ENCODE measurements at regions not wholly inside any gene's neighbourhood (a gene's known extent, or its start where the extent isn't known, plus 50 kb on each side); places are given as distances from the start of the nearest gene placed in this dataset.

DNA sequence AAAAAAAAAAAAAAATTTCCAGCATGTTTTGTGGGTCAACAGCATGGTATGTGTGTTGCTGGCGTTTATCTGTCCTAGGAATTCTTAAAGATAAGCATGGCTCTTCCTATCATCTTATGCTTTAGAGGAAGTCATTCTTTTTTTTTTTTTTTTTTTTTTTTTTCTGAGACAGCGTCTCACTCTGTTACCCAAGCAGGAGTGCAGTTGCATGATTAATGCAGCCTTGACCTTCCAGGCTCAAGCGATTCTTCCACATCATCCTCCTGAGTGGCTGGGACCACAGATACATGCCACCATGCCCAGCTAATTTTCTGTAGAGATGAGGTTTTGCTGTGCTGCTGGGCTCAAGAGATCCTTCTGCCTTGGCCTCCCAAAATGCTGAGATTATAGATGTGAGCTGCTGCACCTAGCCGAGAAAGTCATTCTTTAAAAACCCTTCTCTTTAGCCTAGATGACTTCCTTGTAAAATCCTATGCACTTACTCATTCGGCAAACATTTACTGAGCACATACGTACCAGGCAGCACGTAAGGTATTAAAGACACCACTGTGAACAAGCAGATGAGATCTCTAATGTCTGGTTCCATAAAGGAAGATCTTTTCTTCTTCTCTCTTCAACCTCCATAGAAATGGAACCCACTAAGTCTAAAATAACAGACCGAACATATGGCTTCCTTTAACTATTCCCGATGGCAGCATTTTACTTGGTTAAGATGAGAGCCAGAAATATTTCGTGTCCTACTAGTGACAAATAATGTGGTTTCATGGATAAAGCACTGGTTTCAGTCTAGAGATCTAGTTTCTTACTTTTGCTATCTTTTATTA lies 122.4 kb downstream of the RIN2 start (continued):
- TF ChIP-seq, protein P1, sequence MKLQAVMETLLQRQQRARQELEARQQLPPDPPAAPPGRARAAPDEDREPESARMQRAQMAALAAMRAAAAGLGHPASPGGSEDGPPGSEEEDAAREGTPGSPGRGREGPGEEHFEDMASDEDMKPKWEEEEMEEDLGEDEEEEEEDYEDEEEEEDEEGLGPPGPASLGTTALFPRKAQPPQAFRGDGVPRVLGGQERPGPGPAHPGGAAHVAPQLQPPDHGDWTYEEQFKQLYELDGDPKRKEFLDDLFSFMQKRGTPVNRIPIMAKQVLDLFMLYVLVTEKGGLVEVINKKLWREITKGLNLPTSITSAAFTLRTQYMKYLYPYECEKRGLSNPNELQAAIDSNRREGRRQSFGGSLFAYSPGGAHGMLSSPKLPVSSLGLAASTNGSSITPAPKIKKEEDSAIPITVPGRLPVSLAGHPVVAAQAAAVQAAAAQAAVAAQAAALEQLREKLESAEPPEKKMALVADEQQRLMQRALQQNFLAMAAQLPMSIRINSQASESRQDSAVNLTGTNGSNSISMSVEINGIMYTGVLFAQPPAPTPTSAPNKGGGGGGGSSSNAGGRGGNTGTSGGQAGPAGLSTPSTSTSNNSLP (IDR thresholded peaks at IDR 0.05; ENCODE audit: low read depth, low read length) = peak; percentile 70; the same call in 1 of the 2 replicates
- TF ChIP-seq, protein P2, sequence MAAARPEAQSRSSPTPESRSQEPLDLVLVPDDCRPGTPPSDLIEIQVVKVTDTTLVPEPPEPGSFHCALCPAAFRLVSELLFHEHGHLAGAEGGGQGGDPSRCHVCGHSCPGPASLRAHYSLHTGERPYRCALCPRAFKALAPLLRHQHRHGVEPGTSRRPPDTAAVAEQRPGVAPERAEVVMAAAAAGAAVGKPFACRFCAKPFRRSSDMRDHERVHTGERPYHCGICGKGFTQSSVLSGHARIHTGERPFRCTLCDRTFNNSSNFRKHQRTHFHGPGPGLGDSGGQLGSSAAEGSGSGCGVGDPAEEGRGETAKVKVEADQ (CRISPR knock-in tag; IDR thresholded peaks at IDR 0.05; ENCODE audit: borderline replicate concordance) = peak; percentile 76
- TF ChIP-seq, protein P3, sequence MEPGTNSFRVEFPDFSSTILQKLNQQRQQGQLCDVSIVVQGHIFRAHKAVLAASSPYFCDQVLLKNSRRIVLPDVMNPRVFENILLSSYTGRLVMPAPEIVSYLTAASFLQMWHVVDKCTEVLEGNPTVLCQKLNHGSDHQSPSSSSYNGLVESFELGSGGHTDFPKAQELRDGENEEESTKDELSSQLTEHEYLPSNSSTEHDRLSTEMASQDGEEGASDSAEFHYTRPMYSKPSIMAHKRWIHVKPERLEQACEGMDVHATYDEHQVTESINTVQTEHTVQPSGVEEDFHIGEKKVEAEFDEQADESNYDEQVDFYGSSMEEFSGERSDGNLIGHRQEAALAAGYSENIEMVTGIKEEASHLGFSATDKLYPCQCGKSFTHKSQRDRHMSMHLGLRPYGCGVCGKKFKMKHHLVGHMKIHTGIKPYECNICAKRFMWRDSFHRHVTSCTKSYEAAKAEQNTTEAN (CRISPR knock-in tag; conservative IDR thresholded peaks at IDR 0.05) = no peak
- TF ChIP-seq ZMYM3 (CRISPR knock-in tag; IDR thresholded peaks at IDR 0.05) (no peak), BRD4 (CRISPR knock-in tag; IDR thresholded peaks at IDR 0.05) (no peak), MED1 (CRISPR knock-in tag; IDR thresholded peaks at IDR 0.05) (peak; percentile 44; the same call in 1 of the 2 replicates), ZFP1 (CRISPR knock-in tag; IDR thresholded peaks at IDR 0.05) (no peak), ZNF839 (CRISPR knock-in tag; IDR thresholded peaks at IDR 0.05; ENCODE audit: borderline replicate concordance) (no peak), ZSCAN9 (CRISPR knock-in tag; IDR thresholded peaks at IDR 0.05; ENCODE audit: borderline replicate concordance) (peak; percentile 19; the same call in 1 of the 2 replicates), IKZF4 (CRISPR knock-in tag; IDR thresholded peaks at IDR 0.05; ENCODE audit: borderline replicate concordance, low read depth, not compliant biosample characterization) (no peak), PAF1 (CRISPR knock-in tag; IDR thresholded peaks at IDR 0.05) (no peak), ELF3 (CRISPR knock-in tag; IDR thresholded peaks at IDR 0.05) (peak; percentile 98), ZNF724P (CRISPR knock-in tag; IDR thresholded peaks at IDR 0.05; ENCODE audit: borderline replicate concordance) (no peak), TGIF2 (CRISPR knock-in tag; IDR thresholded peaks at IDR 0.05) (no peak), TSC22D2 (CRISPR knock-in tag; IDR thresholded peaks at IDR 0.05; ENCODE audit: borderline replicate concordance) (no peak), CHD4 (IDR thresholded peaks at IDR 0.05; ENCODE audit: borderline replicate concordance, low read length) (no peak)
- TF ChIP-seq, protein P4, sequence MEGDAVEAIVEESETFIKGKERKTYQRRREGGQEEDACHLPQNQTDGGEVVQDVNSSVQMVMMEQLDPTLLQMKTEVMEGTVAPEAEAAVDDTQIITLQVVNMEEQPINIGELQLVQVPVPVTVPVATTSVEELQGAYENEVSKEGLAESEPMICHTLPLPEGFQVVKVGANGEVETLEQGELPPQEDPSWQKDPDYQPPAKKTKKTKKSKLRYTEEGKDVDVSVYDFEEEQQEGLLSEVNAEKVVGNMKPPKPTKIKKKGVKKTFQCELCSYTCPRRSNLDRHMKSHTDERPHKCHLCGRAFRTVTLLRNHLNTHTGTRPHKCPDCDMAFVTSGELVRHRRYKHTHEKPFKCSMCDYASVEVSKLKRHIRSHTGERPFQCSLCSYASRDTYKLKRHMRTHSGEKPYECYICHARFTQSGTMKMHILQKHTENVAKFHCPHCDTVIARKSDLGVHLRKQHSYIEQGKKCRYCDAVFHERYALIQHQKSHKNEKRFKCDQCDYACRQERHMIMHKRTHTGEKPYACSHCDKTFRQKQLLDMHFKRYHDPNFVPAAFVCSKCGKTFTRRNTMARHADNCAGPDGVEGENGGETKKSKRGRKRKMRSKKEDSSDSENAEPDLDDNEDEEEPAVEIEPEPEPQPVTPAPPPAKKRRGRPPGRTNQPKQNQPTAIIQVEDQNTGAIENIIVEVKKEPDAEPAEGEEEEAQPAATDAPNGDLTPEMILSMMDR (CRISPR knock-in tag; IDR thresholded peaks at IDR 0.05) = no peak
- TF ChIP-seq, protein P5, sequence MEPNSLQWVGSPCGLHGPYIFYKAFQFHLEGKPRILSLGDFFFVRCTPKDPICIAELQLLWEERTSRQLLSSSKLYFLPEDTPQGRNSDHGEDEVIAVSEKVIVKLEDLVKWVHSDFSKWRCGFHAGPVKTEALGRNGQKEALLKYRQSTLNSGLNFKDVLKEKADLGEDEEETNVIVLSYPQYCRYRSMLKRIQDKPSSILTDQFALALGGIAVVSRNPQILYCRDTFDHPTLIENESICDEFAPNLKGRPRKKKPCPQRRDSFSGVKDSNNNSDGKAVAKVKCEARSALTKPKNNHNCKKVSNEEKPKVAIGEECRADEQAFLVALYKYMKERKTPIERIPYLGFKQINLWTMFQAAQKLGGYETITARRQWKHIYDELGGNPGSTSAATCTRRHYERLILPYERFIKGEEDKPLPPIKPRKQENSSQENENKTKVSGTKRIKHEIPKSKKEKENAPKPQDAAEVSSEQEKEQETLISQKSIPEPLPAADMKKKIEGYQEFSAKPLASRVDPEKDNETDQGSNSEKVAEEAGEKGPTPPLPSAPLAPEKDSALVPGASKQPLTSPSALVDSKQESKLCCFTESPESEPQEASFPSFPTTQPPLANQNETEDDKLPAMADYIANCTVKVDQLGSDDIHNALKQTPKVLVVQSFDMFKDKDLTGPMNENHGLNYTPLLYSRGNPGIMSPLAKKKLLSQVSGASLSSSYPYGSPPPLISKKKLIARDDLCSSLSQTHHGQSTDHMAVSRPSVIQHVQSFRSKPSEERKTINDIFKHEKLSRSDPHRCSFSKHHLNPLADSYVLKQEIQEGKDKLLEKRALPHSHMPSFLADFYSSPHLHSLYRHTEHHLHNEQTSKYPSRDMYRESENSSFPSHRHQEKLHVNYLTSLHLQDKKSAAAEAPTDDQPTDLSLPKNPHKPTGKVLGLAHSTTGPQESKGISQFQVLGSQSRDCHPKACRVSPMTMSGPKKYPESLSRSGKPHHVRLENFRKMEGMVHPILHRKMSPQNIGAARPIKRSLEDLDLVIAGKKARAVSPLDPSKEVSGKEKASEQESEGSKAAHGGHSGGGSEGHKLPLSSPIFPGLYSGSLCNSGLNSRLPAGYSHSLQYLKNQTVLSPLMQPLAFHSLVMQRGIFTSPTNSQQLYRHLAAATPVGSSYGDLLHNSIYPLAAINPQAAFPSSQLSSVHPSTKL (CRISPR knock-in tag; IDR thresholded peaks at IDR 0.05) = peak; percentile 86
- TF ChIP-seq, protein P6, sequence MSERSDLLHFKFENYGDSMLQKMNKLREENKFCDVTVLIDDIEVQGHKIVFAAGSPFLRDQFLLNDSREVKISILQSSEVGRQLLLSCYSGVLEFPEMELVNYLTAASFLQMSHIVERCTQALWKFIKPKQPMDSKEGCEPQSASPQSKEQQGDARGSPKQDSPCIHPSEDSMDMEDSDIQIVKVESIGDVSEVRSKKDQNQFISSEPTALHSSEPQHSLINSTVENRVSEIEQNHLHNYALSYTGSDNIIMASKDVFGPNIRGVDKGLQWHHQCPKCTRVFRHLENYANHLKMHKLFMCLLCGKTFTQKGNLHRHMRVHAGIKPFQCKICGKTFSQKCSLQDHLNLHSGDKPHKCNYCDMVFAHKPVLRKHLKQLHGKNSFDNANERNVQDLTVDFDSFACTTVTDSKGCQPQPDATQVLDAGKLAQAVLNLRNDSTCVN (CRISPR knock-in tag; IDR thresholded peaks at IDR 0.05; ENCODE audit: borderline replicate concordance) = no peak

All from HepG2 (cell line).